K562 (cell line): ENCODE measurements at regions not wholly inside any gene's neighbourhood (a gene's known extent, or its start where the extent isn't known, plus 50 kb on each side); places are given as distances from the start of the nearest gene placed in this dataset.

Experiments
- FOXP1 ChIP-seq: sonication (generic); formaldehyde crosslinking; IDR thresholded peaks from 2 replicates; pipeline ENCODE4 v1.8.0; 2022; ENCODE audit warnings: mild to moderate bottlenecking, missing genetic modification reagents
- GTF2A2 ChIP-seq: IDR thresholded peaks from 2 replicates; pipeline ENCODE4 v1.6.1; 2016; ENCODE audit warnings: mild to moderate bottlenecking, missing genetic modification characterization, missing compliant biosample characterization
- HDGF ChIP-seq: fragments of 450-650 bp; IDR thresholded peaks from 2 replicates; pipeline ENCODE4 v1.6.1; 2016
- HMG20B ChIP-seq: fragments of 250-450 bp; sonication (Bioruptor Pico); IDR thresholded peaks from 2 replicates; pipeline ENCODE4 v1.5.0; 2021; ENCODE audit warnings: mild to moderate bottlenecking
- MGA ChIP-seq: fragments of 450-650 bp; IDR thresholded peaks from 2 replicates; pipeline ENCODE4 v1.6.1; 2016; ENCODE audit warnings: mild to moderate bottlenecking, moderate library complexity

- TF ChIP-seq MGA (no peak), HDGF (no peak), GTF2A2 (no peak), FOXP1 (CRISPR knock-in tag) (no peak), HMG20B (CRISPR knock-in tag) (no peak)
- TF ChIP-seq, all 486 proteins: peak for 0
Observed at GRCh38 chr12:18145924-18146323, 55.9 kb upstream of the RERGL start (continued).
